HEK293T (cell line): ENCODE measurements at regions not wholly inside any gene's neighbourhood (a gene's known extent, or its start where the extent isn't known, plus 50 kb on each side); places are given as distances from the start of the nearest gene placed in this dataset.

Experiments
- BHLHE40 ChIP-seq: fragments of 450-650 bp; IDR thresholded peaks from 2 replicates; pipeline ENCODE4 v1.6.1; 2016; ENCODE audit warnings: mild to moderate bottlenecking, moderate library complexity, borderline replicate concordance
- FOXA1 ChIP-seq: fragments of 450-650 bp; IDR thresholded peaks from 2 replicates; pipeline ENCODE4 v1.6.1; 2016; ENCODE audit warnings: mild to moderate bottlenecking
- NFRKB ChIP-seq: fragments of 450-650 bp; IDR thresholded peaks from 2 replicates; pipeline ENCODE4 v1.6.1; 2016; ENCODE audit warnings: mild to moderate bottlenecking, moderate library complexity

DNA sequence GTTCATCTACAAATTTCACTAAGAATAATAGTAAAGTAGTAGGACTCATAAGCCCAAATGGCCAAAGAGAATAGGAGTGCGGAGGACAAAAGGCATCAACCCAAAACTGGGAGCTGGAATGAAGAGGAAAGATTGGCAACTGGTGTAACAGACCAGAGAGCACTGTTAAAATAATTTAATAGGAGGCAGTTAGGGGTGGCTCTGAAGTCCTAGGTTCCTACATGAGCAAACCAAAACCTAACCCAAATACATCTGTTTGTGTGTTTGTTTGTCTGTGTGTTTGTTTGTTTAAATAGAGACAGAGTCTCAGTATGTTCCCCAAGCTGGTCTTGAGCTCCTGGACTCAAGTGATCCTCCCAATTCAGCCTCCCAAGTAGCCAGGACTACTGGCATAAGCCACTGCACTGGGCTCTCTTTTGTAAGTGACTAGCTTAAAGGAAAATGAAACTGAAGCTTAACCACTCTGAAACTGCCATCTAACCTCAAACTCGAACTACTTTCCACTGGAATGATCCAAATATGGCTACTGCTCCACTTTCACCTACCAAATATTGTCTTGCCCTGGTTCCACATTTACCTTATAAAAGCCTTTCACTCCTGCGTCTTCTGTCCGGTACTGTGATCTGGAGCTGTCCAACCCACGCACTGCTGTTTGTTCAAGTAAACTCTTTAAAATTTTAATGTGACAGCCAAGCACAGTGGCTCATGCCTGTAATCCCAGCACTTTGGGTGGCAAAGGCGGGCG, 94.9 kb downstream of the AKR1D1 start:
- TF ChIP-seq BHLHE40, result no peak
- no peak for TF ChIP-seq NFRKB
- TF ChIP-seq FOXA1, result no peak
